ENCODE measurements at regions not wholly inside any gene's neighbourhood (a gene's known extent, or its start where the extent isn't known, plus 50 kb on each side); places are given as distances from the start of the nearest gene placed in this dataset.

GRCh38 chr5:28215091-28215490 is 1176.7 kb upstream of the CDH9 start:
- DNase-seq (ENCODE audit: low spot score) = no peak
- Histone ChIP-seq H3K9me3 (ENCODE audit: low read depth) (no peaks in the 10 kb centered on the region), H3K9ac (no peak overlapping the region), H3K79me2 (ENCODE audit: low read depth) (no peaks in the 10 kb centered on the region), H3K4me1 (no peaks in the 10 kb centered on the region), H3K36me3 (no peaks in the 10 kb centered on the region), H3K4me3 (no peak overlapping the region), H3K27me3 (no peaks in the 10 kb centered on the region), H3K27ac (no peak overlapping the region), H4K20me1 (ENCODE audit: low read depth) (no peaks in the 10 kb centered on the region), H3F3A (ENCODE audit: low read depth) (no peaks in the 10 kb centered on the region), H3K4me2 (no peak overlapping the region), H2AFZ (replicated peaks) (no peak overlapping the region)
- H3K4me1 Mint-ChIP-seq = no peaks in the 10 kb centered on the region
- peaks cover 3% of the 10 kb centered on the region for H3K9me3 Mint-ChIP-seq
- H3K4me3 Mint-ChIP-seq = no peak overlapping the region
- TF ChIP-seq EZH2phosphoT487 (IDR thresholded peaks at IDR 0.05) (no peak), EZH2 (IDR thresholded peaks at IDR 0.05) (no peak)
- TF ChIP-seq, protein P1, sequence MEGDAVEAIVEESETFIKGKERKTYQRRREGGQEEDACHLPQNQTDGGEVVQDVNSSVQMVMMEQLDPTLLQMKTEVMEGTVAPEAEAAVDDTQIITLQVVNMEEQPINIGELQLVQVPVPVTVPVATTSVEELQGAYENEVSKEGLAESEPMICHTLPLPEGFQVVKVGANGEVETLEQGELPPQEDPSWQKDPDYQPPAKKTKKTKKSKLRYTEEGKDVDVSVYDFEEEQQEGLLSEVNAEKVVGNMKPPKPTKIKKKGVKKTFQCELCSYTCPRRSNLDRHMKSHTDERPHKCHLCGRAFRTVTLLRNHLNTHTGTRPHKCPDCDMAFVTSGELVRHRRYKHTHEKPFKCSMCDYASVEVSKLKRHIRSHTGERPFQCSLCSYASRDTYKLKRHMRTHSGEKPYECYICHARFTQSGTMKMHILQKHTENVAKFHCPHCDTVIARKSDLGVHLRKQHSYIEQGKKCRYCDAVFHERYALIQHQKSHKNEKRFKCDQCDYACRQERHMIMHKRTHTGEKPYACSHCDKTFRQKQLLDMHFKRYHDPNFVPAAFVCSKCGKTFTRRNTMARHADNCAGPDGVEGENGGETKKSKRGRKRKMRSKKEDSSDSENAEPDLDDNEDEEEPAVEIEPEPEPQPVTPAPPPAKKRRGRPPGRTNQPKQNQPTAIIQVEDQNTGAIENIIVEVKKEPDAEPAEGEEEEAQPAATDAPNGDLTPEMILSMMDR (IDR thresholded peaks at IDR 0.05) = no peak
- H3K36me3 Mint-ChIP-seq = no peaks in the 10 kb centered on the region
- H3K27ac Mint-ChIP-seq = no peak overlapping the region
- H3K27me3 Mint-ChIP-seq (ENCODE audit: insufficient read depth, low read depth) = no peaks in the 10 kb centered on the region

- H3K9me3 ChIP-seq (ENCODE audit: low read depth) = no peaks in the 10 kb centered on the region
- H3K27me3 ChIP-seq = no peaks in the 10 kb centered on the region
- DNase-seq (ENCODE audit: low spot score) = no peak
- Mint-ChIP-seq H3K4me1 (no peaks in the 10 kb centered on the region), H3K36me3 (no peaks in the 10 kb centered on the region), H3K4me3 (no peak overlapping the region), H3K27ac (no peak overlapping the region), H3K27me3 (ENCODE audit: insufficient read depth, low read depth) (no peaks in the 10 kb centered on the region), H3K9me3 (peaks cover 3% of the 10 kb centered on the region)
- no peak overlapping the region for H3K4me2 ChIP-seq
- no peak overlapping the region for H3K27ac ChIP-seq
- no peak for TF ChIP-seq EZH2phosphoT487 (IDR thresholded peaks at IDR 0.05)
- TF ChIP-seq EZH2 (IDR thresholded peaks at IDR 0.05) = no peak
- TF ChIP-seq, protein P1 (IDR thresholded peaks at IDR 0.05) = no peak
- H2AFZ ChIP-seq (replicated peaks) = no peak overlapping the region
- no peaks in the 10 kb centered on the region for H3K36me3 ChIP-seq
- no peaks in the 10 kb centered on the region for H3K79me2 ChIP-seq (ENCODE audit: low read depth)
- no peaks in the 10 kb centered on the region for H4K20me1 ChIP-seq (ENCODE audit: low read depth)
- H3K9ac ChIP-seq = no peak overlapping the region
- no peaks in the 10 kb centered on the region for H3K4me1 ChIP-seq
- H3F3A ChIP-seq (ENCODE audit: low read depth) = no peaks in the 10 kb centered on the region
- no peak overlapping the region for H3K4me3 ChIP-seq
These were observed 1175.9 kb upstream of the CDH9 start for GRCh38 chr5:28214292-28214691.

GRCh38 chr5:28208356-28208755 is 1170.0 kb upstream of the CDH9 start:
- Histone ChIP-seq H3K36me3 (no peaks in the 10 kb centered on the region), H3K9ac (no peak overlapping the region), H3K4me3 (no peak overlapping the region), H3K79me2 (ENCODE audit: low read depth) (no peaks in the 10 kb centered on the region), H4K20me1 (ENCODE audit: low read depth) (no peaks in the 10 kb centered on the region), H3K27me3 (no peaks in the 10 kb centered on the region), H3K4me2 (no peak overlapping the region), H3K27ac (no peak overlapping the region), H3K4me1 (no peaks in the 10 kb centered on the region), H2AFZ (replicated peaks) (no peak overlapping the region), H3K9me3 (ENCODE audit: low read depth) (no peaks in the 10 kb centered on the region), H3F3A (ENCODE audit: low read depth) (no peaks in the 10 kb centered on the region)
- H3K27me3 Mint-ChIP-seq (ENCODE audit: insufficient read depth, low read depth) = no peaks in the 10 kb centered on the region
- no peak overlapping the region for H3K4me3 Mint-ChIP-seq
- H3K36me3 Mint-ChIP-seq = no peaks in the 10 kb centered on the region
- no peak for TF ChIP-seq EZH2phosphoT487 (IDR thresholded peaks at IDR 0.05)
- TF ChIP-seq EZH2 (IDR thresholded peaks at IDR 0.05) = no peak
- TF ChIP-seq, protein P1 (IDR thresholded peaks at IDR 0.05) = no peak
- H3K4me1 Mint-ChIP-seq = peaks cover 14% of the 10 kb centered on the region
- H3K9me3 Mint-ChIP-seq = no peaks in the 10 kb centered on the region
- DNase-seq (ENCODE audit: low spot score) = no peak
- H3K27ac Mint-ChIP-seq = no peak overlapping the region
